ENCODE measurements at regions not wholly inside any gene's neighbourhood (a gene's known extent, or its start where the extent isn't known, plus 50 kb on each side); places are given as distances from the start of the nearest gene placed in this dataset.

- TF ChIP-seq CTCF (IDR thresholded peaks at IDR 0.05) = no peak
- Mint-ChIP-seq H3K4me3 (no peak overlapping the region), H3K36me3 (no peaks in the 10 kb centered on the region), H3K9me3 (no peaks in the 10 kb centered on the region), H3K4me1 (no peaks in the 10 kb centered on the region), H3K27ac (no peak overlapping the region), H3K27me3 (ENCODE audit: low read depth in 2 of 2) (no peaks in the 10 kb centered on the region)
- Histone ChIP-seq H3K27me3 (ENCODE audit: control insufficient read depth, insufficient read depth, low read length) (no peaks in the 10 kb centered on the region), H3K4me3 (ENCODE audit: low read length) (no peak overlapping the region), H3K36me3 (ENCODE audit: control insufficient read depth, insufficient read depth, low read length) (no peaks in the 10 kb centered on the region), H3K9me3 (ENCODE audit: control insufficient read depth, insufficient read depth, low read length) (no peaks in the 10 kb centered on the region), H3K27ac (ENCODE audit: low read length) (no peak overlapping the region), H3K4me1 (ENCODE audit: control insufficient read depth, insufficient read depth, low read length) (no peaks in the 10 kb centered on the region)
- DNase-seq = no peak
- intact Hi-C loops (cut with micrococcal nuclease) = no loop called here
- no peak for ATAC-seq
These were observed 123.8 kb upstream of the RORB start for GRCh38 chr9:74373348-74373747.

GRCh38 chr9:74379718-74380117 lies 117.4 kb upstream of the RORB start:
- Histone ChIP-seq H3K9me3 (ENCODE audit: control insufficient read depth, insufficient read depth, low read length) (no peaks in the 10 kb centered on the region), H3K27ac (ENCODE audit: low read length) (no peak overlapping the region), H3K4me3 (ENCODE audit: low read length) (no peak overlapping the region), H3K27me3 (ENCODE audit: control insufficient read depth, insufficient read depth, low read length) (no peaks in the 10 kb centered on the region), H3K36me3 (ENCODE audit: control insufficient read depth, insufficient read depth, low read length) (no peaks in the 10 kb centered on the region), H3K4me1 (ENCODE audit: control insufficient read depth, insufficient read depth, low read length) (no peaks in the 10 kb centered on the region)
- Mint-ChIP-seq H3K27me3 (ENCODE audit: low read depth in 2 of 2) (no peaks in the 10 kb centered on the region), H3K9me3 (no peaks in the 10 kb centered on the region), H3K4me1 (peaks cover 7 to 10% of the 10 kb centered on the region in 2 donors), H3K4me3 (no peak overlapping the region), H3K27ac (peak overlapping the region in 1 of 2 donors; percentile 49), H3K36me3 (no peaks in the 10 kb centered on the region)
- intact Hi-C loops (cut with micrococcal nuclease) = loop anchor here (2.0 to 10.0 kb wide), 3 partner anchors 365 to 1177 kb away; no protein-coding TSS in a partner anchor
- DNase-seq = peak in 1 of 2 donors; percentile 59
- 67% methylated on average over 1 of the region's 2 CpGs for WGBS (ENCODE audit: insufficient coverage)
- TF ChIP-seq CTCF (IDR thresholded peaks at IDR 0.05) = peak; percentile 49
- peak; percentile 50 to 73 (median 59) for ATAC-seq

- Histone ChIP-seq H3K9me3 (ENCODE audit: control insufficient read depth, insufficient read depth, low read length) (no peaks in the 10 kb centered on the region), H3K27ac (ENCODE audit: low read length) (no peak overlapping the region), H3K4me3 (ENCODE audit: low read length) (no peak overlapping the region), H3K27me3 (ENCODE audit: control insufficient read depth, insufficient read depth, low read length) (peaks cover 2% of the 10 kb centered on the region), H3K36me3 (ENCODE audit: control insufficient read depth, insufficient read depth, low read length) (no peaks in the 10 kb centered on the region), H3K4me1 (ENCODE audit: control insufficient read depth, insufficient read depth, low read length) (no peaks in the 10 kb centered on the region)
- H3K9me3 Mint-ChIP-seq = peaks cover 0 to 2% of the 10 kb centered on the region in 2 donors
- intact Hi-C loops (cut with micrococcal nuclease) = no loop called here
- peaks cover 0 to 4% of the 10 kb centered on the region in 2 donors for H3K27me3 Mint-ChIP-seq (ENCODE audit: low read depth in 2 of 2)
- DNase-seq = no peak
- H3K4me1 Mint-ChIP-seq = no peaks in the 10 kb centered on the region
- WGBS (ENCODE audit: insufficient coverage) = 95% methylated on average over 2 of the region's 2 CpGs
- ATAC-seq = no peak
- no peaks in the 10 kb centered on the region for H3K36me3 Mint-ChIP-seq
- no peak for TF ChIP-seq CTCF (IDR thresholded peaks at IDR 0.05)
- H3K27ac Mint-ChIP-seq = no peak overlapping the region
- no peak overlapping the region for H3K4me3 Mint-ChIP-seq
These were observed 105.3 kb upstream of the RORB start for GRCh38 chr9:74391816-74392215.

DNA sequence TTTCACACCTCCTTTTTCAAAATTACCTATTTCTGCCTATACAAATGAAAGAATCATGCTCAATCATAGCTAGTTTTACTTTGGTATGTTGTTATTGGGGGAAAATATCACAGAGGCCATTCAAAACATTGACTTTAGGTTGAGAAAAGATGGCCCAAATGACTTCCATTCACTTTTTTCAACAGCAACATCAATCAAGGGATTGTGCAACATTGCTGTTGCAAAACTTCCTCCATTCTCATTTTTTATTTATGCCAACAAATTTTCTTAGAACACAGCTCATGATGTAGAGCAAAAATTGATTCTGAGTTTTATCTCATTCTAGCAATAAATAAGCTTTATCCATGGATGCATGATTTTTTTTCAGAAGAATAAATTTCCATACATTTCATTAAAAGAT lies 93.6 kb upstream of the RORB start:
- Histone ChIP-seq H3K9me3 (ENCODE audit: control insufficient read depth, insufficient read depth, low read length) (no peaks in the 10 kb centered on the region), H3K36me3 (ENCODE audit: control insufficient read depth, insufficient read depth, low read length) (no peaks in the 10 kb centered on the region), H3K4me3 (ENCODE audit: low read length) (no peak overlapping the region), H3K27me3 (ENCODE audit: control insufficient read depth, insufficient read depth, low read length) (no peaks in the 10 kb centered on the region), H3K27ac (ENCODE audit: low read length) (no peak overlapping the region), H3K4me1 (ENCODE audit: control insufficient read depth, insufficient read depth, low read length) (no peaks in the 10 kb centered on the region)
- TF ChIP-seq CTCF (IDR thresholded peaks at IDR 0.05) = no peak
- H3K27ac Mint-ChIP-seq = no peak overlapping the region
- peaks cover 15% of the 10 kb centered on the region in 2 donors for H3K9me3 Mint-ChIP-seq
- no peaks in the 10 kb centered on the region for H3K4me1 Mint-ChIP-seq
- intact Hi-C loops (cut with micrococcal nuclease) = no loop called here
- ATAC-seq (no peak), DNase-seq (no peak)
- H3K4me3 Mint-ChIP-seq = no peak overlapping the region
- H3K36me3 Mint-ChIP-seq = peaks cover 17% of the 10 kb centered on the region
- peaks cover 0 to 4% of the 10 kb centered on the region in 2 donors for H3K27me3 Mint-ChIP-seq (ENCODE audit: low read depth in 2 of 2)

Data from natural killer cell (primary cell).